ENCODE measurements at regions not wholly inside any gene's neighbourhood (a gene's known extent, or its start where the extent isn't known, plus 50 kb on each side); places are given as distances from the start of the nearest gene placed in this dataset.

DNA sequence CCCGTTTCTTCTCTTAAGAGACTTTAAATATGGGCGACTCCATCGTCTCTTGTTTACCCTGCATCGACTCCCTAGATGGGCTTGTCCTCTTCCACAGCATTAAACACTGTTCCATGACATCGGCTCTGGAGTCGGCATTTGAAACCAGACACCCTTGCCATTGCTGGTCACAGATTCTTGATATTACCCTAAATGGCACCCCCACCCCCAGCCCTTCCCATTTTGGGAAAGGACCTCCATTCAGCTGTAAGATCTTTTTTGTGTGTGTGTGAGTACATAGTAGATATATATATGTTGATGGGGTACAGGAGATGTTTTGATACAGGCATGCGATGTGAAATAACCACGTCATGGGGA lies 51.1 kb upstream of the SH3PXD2B start:
- H3K36me3 ChIP-seq = no peaks in the 10 kb centered on the region
- H3K9me3 ChIP-seq = no peaks in the 10 kb centered on the region
- TF ChIP-seq POLR2A (IDR thresholded peaks at IDR 0.05) (no peak), CTCF (IDR thresholded peaks at IDR 0.05 in 4 of 5, conservative IDR thresholded peaks at IDR 0.05 in 1 of 5) (no peak)
- DNase-seq = no peak
- in situ Hi-C loops (cut with MboI; ENCODE audit: low sequenced_read_pairs in 4 of 4) (no loop called here), intact Hi-C loops (cut with DNase I; ENCODE audit: low total_unique reads) (loop anchor here (10.0 kb wide), 1 partner anchor 79 kb away; no protein-coding TSS in a partner anchor)
- peak overlapping the region; percentile 62 to 77 (median 70) for H3K27ac ChIP-seq
- no peak for ATAC-seq
- H3K27me3 ChIP-seq = no peaks in the 10 kb centered on the region
- no peak overlapping the region for H3K4me3 ChIP-seq
- peaks cover 14 to 19% of the 10 kb centered on the region in 2 donors for H3K4me1 ChIP-seq

DNA sequence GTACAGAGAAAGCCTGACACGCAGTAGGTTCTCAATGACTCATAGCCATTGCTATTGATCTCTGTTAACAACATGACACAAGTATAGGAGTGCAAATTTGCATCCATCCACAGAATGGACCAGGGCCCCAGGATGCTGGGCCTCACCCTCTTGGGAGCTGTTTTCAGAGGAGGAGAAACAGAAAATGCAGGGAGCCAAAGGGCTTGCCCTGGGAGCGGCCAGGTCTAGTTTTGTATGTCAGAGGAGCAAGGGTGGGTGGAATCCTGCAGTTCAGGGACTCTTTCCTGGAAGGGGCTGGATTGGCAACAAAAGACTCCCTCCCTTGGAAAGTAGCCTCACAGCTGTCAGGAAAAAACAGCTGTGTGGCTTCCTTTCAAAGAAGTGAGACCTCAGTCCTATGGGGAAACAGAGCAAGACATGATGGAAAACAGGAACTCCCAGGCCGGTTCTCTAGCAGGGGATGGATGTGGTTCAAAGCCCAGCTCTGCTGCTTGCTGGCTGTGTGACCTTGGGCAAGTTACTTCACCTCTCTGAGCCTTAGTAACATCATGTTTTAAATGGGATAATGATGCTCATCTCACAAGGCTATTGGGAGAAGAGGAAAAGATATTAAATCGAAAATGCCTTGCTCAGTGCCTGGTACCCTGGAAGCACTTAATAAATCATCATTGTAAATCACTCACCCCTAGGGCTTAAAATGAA lies 50.5 kb upstream of the SH3PXD2B start:
- no peaks in the 10 kb centered on the region for H3K36me3 ChIP-seq
- H3K4me3 ChIP-seq = no peak overlapping the region
- H3K27me3 ChIP-seq = no peaks in the 10 kb centered on the region
- TF ChIP-seq CTCF (IDR thresholded peaks at IDR 0.05 in 4 of 5, conservative IDR thresholded peaks at IDR 0.05 in 1 of 5) (no peak), POLR2A (IDR thresholded peaks at IDR 0.05) (no peak)
- intact Hi-C loops (cut with DNase I; ENCODE audit: low total_unique reads) (loop anchor here (10.0 kb wide), 1 partner anchor 80 kb away; no protein-coding TSS in a partner anchor), in situ Hi-C loops (cut with MboI; ENCODE audit: low sequenced_read_pairs in 4 of 4) (no loop called here)
- peak overlapping the region; percentile 62 to 77 (median 70) for H3K27ac ChIP-seq
- ATAC-seq = peak; percentile 69 to 72
- H3K9me3 ChIP-seq = no peaks in the 10 kb centered on the region
- DNase-seq = peak in 1 of 2 donors; percentile 53
- H3K4me1 ChIP-seq = peaks cover 14 to 19% of the 10 kb centered on the region in 2 donors

- in situ Hi-C loops (cut with MboI; ENCODE audit: low sequenced_read_pairs in 4 of 4) = no loop called here
- H3K27ac ChIP-seq = peak overlapping the region; percentile 62 to 77 (median 70)
- H3K9me3 ChIP-seq = no peaks in the 10 kb centered on the region
- no peaks in the 10 kb centered on the region for H3K36me3 ChIP-seq
- H3K4me3 ChIP-seq = no peak overlapping the region
- DNase-seq = peak; percentile 24 to 72
- TF ChIP-seq CTCF (IDR thresholded peaks at IDR 0.05 in 4 of 5, conservative IDR thresholded peaks at IDR 0.05 in 1 of 5) = no peak
- no peak for TF ChIP-seq POLR2A (IDR thresholded peaks at IDR 0.05)
- intact Hi-C loops (cut with DNase I; ENCODE audit: low total_unique reads) = loop anchor here (2.0 to 10.0 kb wide), 2 partner anchors 39 to 81 kb away; no protein-coding TSS in a partner anchor
- ATAC-seq = peak; percentile 27 to 56
- peaks cover 14 to 17% of the 10 kb centered on the region in 2 donors for H3K4me1 ChIP-seq
- H3K27me3 ChIP-seq = no peaks in the 10 kb centered on the region
These were observed 49.8 kb upstream of the SH3PXD2B start for GRCh38 chr5:172503925-172504700.

All from gastrocnemius medialis (tissue), 4 donors.